ENCODE measurements at regions not wholly inside any gene's neighbourhood (a gene's known extent, or its start where the extent isn't known, plus 50 kb on each side); places are given as distances from the start of the nearest gene placed in this dataset.
"Not testable (repeated sequence)": the region's sequence is repeated elsewhere in the genome, so short reads cannot be mapped to it uniquely, and the experiment has no call there.

DNA sequence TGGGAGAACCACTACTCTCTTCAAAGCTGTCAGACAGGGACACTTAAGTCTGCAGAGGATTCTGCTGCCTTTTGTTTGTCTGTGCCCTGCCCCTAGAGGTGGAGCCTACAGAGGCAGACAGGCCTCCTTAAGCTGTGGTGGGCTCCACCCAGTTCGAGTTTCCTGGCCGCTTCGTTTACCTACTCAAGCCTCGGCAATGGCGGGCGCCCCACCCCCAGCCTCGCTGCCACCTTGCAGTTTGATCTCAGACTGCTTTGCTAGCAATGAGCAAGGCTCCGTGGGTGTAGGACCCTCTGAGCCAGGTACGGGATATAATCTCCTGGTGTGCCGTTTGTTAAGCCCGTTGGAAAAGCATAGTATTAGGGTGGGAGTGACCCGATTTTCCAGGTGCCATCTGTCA, 267.9 kb upstream of the GRAMD2B start:
- not testable (repeated sequence) for DNase-seq (ENCODE audit: low spot score)

DNA sequence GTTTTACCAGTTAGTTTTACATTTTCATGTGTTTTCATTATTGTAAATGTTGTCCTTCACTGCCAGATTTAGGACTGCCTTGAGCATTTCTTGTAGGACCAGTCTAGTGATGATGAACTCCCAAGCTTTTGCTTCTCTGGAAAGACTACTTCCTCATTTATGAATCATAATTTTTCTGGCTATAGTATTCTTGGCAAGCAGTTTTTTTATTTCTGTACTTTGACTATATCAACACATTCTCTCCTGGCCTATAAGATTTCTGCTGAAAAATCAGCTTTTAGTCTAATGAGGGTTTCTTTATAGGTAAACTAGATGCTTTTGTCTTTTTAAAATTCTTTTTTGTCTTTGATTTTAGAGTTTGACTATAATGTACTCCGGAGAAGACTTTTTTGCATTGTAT, 256.8 kb upstream of the GRAMD2B start:
- DNase-seq (ENCODE audit: low spot score): no peak

DNA sequence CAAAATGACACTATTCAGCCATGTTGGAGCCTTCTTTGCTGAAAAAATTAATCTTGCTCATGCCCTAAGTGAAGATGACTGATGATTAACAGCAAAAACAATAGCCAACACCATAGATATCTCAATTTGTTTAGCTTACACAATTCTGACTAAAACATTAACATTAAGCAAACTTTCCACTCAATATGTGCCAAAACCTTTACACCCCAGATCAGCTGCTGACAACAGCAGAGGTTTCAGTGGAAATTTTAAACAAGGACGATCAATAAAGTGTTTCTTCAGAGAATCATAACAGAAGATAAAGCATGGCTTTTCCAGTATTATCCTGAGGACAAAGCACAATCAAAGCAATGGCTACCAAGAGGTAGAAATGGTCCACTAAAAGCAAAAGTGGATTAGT, 254.4 kb upstream of the GRAMD2B start:
- DNase-seq (ENCODE audit: low spot score): no peak

DNA sequence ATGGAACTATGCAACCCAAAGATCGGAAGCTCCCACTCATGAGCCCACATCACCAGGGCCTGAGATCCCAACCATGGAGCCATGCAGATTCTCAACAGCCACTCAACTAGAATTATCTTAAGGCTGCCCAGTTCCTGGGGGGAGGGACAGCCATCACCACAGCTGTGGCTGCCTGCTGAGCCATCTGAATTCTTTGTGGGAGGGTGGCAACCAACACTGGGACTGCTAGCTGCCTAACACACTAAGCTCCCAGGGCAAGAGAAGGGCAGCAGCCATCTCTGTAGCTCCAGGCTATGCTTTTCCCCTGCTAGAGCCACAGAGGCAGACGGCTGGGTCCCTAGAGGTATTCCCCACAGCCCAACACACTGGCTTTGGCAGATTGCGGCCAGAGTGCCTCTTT, 251.3 kb upstream of the GRAMD2B start:
- no peak for DNase-seq (ENCODE audit: low spot score)

DNA sequence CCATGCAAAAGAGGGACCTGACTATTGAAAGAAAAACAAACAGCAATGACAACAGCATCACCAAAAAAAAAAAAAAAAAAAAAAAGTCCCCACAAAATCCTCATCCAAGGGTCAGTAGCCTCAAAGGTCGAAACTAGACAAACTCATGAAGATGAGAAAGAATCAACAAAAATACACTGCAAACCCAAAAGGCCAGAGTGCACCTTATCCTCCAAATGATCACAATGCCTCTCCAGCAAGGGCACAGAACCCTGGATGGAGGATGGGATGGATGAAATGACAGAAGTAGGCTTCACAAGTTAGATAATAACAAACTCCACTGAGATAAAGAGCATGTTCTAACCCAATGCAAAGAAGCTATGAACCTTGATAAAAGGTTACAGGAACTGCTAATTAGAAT, 250.4 kb upstream of the GRAMD2B start:
- no peak for DNase-seq (ENCODE audit: low spot score)

DNA sequence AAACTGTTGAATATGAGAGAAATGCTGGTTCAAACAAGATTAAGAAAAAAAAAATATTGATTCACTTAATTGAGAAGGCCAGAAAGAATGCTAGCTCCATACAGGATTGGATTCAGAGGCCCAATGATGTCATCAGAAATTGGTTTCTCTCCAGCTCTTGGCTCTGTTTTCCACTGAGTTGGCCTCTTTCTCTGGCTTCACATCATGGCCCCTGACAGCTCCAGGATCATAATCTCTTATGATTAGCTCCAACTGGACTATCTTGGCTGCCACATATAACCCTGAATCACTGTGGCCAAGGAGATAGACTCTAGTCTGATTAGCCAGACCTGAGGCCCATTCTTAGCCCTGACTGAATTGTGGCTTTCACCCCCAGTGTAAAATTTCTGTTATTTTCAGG, 244.7 kb upstream of the GRAMD2B start:
- DNase-seq (ENCODE audit: low spot score): no peak

DNA sequence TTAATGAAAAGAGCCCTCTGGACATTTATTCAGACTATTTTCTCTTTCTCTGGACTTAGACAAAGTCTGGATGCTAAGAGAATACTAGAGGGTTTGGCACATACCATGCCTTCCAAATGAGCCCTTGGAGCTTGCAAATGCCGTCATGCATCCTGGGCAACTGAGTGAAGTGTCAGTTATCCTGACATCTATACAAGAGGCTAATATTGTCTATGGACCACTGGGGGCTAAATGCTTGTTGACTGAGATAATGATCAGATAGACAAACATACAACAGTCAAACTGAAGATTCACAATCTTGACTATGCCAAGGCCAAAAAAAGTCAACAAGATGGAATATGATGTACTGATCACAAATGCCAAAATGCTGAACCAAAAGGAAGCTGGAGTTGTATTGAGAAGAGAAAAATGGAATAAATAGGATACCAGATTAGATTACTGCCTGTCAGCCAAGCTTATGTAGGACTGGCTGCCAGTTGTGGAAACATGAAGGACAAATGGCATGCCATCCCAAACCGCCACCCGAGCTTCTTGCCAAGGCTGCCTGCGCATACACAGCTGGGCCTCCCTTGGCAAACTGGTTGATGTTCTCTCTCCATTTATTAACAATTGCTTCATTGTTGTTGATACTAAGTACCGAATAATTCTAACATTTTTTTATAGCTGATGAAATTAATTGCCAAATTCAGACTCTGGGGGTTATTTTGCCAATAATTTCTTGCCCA, 240.1 kb upstream of the GRAMD2B start:
- DNase-seq (ENCODE audit: low spot score): no peak

DNA sequence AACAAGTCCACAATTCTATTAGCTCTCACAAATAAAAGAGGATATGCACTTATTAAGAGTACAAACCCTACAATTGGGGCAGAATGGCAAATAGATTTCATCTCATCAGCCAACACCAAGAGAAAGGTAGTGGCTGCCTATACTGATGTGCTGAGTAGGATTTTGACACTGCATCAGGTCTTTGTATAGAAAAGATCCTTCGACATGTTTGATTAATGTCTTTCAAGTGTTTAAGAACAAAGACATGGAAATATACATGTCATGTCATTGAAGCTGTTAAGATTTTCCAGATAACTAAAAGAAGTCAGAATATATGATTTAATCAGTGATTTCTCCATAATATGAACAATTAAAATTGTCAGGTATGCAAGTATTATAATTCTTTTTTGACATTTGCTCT, 238.7 kb upstream of the GRAMD2B start:
- no peak for DNase-seq (ENCODE audit: low spot score)

DNA sequence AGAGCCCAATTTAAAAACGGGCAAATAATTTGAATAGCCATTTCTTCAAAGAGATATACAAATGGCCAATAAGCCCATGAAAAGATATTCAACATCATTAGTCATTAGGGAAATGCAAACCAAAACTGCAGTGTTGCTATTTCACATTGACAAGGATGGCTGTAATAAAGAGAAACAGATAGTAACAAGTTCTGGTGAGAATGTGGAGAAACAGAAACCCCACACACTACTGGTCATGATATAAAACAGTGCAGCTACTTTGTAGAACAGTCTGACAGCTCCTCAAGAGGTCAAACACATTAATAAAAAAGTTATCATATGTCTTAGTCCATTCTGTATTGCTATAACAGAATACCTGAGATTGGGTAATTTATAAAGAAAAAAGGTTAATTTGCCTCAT, 237.0 kb upstream of the GRAMD2B start:
- DNase-seq (ENCODE audit: low spot score): no peak

DNA sequence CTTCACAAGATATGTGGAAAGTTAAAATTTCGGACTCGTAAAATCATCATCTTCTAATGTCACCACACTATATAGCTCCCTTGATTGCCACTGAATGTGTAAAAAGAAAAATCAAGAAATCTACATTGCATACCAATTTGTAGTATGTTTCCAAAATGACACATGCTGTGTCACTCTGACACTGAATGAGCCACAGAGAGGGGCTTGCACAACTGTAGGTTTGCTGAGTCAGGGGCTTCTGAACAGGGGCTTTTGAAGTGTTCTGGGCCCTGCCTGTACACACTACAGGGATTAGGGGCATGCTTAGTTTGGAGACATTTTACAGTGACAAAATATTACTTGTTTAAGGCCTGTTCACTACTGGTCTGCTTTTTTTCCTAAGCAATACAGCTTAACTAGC, 234.4 kb upstream of the GRAMD2B start:
- DNase-seq (ENCODE audit: low spot score): no peak

DNA sequence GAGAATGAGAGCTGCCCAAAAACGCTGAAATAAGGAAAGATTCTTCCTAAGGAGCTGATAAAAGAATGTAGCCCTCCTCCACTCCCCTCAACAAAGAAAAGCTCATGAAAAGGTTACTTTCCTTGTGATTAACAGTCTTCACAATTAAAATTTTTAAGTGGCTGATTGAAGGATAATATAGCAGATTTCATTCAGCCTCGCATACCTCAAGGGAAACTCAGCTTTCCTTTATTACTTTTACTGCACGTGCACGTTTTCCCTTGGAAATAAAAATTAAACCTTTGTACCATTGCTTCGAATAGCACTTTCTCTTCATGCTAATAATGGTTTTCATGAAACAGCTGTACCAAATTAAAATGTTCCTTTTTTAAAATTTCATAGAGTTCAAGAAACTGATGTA, 234.0 kb upstream of the GRAMD2B start:
- DNase-seq (ENCODE audit: low spot score): no peak

DNA sequence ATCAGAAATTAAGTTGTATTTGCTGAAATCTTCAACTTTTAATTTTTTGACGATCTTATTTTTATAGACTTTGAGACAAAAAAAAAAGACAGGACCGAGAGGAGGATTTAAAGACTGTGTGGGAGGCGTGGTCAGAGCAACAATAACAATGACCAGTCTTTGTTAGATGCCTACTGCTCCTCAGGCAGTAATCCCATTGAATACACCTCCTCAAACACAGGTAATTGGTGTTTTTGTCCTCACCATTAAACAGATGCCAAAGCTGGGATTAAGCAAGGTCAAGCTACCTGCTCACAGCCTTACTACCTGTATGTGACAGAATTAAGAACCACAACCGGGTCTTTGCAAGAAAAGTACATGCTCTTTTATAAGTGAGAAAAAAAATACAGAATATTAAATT, 233.3 kb upstream of the GRAMD2B start:
- no peak for DNase-seq (ENCODE audit: low spot score)

DNA sequence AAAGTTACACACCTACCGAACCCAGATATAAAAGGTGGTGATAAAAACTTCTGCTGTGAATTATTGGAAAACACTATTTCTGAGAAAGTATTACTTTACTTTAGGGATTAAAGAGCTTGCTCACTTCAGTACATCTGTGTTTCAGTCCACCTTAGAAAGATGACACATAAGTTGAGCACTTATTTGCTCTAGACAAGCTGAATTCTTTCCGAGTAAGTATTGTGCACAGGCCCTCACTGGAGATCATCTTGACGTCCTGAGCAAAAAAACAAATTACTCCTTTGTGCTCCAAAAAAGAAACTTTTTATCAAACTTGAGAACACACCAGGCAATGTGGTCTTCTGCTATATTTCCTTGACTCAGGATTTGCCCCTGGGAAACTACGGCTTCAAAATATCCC, 231.0 kb upstream of the GRAMD2B start:
- no peak for DNase-seq (ENCODE audit: low spot score)

DNA sequence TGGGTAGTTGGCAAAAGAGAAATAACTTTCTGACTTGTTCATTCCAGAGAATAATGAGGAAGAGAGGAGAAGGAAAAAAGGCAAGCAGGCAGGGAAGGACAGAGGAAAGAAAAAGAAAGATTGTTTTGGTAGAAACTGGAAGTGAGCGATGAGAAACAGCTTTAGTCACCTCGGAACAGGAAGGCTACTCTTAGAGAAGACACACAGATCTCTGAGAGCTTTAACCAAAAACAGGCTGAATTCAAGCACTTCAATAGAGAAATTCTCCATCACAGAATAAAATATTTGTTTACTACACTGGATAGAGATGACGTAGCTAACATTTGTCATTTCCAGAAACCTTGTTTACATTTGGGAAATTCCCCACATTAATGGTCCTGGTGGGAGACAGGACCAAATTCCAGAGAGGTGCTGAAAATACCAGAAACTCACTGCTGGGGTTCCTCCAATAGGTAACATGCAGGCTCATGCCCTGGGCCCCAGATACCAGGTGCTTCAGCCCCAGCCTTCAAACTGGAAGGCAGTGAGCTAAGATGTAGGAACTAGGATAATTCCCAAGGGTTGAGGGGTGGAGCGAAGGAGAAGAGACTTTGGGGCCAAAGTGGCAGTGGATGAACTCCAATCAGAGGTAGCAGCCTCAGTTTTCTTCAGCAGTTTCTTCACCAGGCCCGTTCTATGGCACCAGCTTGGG, 227.7 kb upstream of the GRAMD2B start:
- DNase-seq (ENCODE audit: low spot score): no peak

DNA sequence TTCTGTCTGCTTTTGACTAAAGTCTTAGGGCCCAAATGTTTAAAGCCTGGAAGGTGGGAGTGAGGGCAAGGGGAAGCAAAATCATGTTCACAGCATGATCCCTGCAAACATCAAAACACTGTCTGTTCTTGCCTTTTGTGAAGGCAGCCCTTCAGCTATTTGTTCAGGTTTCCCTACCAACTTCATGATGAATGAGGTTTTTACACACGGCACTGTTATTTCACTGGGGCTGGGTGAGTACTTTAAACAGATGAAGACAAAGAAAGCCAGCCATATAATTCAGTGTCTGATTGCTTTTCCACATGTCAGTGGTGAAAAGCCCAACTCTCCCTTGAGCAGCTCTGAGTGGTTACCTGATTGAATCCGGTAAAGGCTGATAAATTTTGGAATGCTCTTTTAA, 224.7 kb upstream of the GRAMD2B start:
- DNase-seq (ENCODE audit: low spot score): no peak

DNA sequence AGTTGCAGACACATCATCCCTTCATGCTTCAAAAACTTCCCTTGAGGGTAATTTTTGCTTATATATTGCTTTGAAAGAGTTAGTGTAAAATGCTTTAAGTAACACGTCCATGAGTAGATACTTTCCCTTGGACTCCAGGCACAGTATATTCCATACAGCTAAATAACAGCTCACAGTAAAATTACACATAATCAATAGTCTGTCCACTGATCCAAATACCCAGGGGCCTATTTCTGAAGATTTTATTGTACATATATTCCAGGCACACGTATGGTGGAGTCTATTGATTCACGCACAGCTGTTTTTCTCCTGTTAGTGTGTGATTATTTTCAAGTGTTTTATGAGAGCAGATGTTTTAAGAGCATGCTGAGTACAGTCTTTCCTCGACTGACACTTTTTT, 223.7 kb upstream of the GRAMD2B start:
- DNase-seq (ENCODE audit: low spot score): no peak

DNA sequence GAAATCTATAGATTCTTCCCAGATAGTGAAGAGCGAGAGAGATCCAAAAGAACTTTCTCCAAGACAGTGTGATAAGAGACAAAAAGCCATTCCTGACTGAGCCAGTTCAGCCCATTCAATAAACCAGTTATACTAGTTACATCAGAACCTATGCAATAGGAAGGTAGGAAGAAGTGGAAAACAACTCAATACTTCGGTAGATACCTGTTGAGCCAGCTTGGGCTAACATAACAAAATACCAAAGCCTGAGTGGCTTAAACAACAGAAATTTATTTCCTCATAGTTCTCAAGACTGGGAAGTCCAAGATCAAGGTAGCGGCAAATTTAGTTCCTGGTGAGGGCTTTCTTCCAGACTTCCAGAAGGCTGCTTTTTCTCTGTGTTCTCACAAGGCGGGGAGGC, 214.5 kb upstream of the GRAMD2B start:
- DNase-seq (ENCODE audit: low spot score): no peak

DNA sequence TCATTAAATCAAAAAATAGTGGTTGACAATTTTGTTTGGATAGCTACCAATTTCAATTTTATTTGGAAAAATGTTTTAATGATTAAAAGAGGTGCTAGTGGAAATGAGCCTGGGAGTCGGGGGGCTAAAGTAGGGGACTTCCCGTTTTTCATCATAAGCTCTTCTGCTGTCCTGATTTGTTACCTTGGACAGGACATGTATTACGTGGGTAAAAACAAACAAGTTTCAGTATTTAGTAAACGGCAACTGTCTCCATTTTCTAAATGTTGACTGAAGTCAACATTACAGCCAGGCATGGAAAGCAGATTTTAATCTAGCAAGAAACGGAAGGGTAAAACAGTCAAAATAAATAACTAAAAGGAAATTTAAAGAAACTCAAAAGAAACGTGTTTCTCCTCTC, 212.3 kb upstream of the GRAMD2B start:
- no peak for DNase-seq (ENCODE audit: low spot score)

DNA sequence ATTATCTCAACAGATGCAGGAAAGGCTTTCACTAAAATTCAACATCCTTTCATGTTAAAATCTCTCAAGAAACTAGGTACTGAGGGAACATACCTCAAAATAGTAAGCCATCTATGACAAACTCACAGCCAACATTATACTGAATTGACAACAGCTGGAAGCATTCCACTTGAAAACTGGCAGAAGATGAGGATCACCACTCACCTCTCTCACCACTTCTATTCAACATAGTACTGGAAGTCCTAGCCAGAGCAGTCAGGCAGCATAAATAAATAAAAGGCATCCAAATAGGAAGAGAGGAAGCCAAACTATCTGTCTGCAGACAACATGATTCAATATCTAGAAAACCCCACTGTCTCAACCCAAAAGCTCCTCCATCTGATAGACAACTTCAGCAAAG, 203.6 kb upstream of the GRAMD2B start:
- no peak for DNase-seq (ENCODE audit: low spot score)

DNA sequence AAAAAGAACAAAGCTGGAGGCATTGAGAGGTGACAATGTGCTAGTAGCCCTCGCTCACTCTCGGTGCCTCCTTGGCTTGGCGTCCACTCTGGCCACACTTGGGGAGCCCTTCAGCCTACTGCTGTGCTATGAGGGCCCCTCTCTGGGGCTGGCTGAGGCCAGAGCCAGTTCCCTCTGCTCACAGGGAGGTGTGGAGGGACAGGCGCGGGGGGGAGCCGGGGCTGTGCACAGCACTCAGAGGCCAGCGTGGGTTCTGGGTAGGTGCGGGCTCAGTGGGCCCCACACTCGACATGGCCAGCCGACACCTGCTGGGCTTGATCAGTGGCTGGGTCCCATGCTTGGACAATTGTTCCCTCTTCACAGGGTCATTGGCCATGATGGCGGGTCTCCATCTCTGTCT, 202.5 kb upstream of the GRAMD2B start:
- DNase-seq (ENCODE audit: low spot score): no peak

DNA sequence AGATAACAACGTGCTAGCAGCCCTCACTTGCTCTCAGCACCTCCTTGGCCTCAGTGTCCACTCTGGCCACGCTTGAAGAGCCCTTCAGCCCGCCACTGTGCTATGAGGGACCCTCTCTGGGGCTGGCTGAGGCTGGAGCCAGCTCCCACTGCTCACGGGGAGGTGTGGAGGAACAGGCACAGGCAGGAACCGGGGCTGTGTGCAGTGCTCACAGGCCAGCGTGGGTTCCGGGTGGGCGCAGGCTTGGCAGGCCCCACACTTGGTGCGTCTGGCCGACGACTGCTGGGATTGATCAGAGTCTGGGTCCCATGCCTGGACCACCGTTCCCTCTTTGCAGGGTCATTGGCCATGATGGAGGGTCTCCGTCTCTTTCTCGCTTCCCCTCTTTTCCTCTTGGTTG, 194.3 kb upstream of the GRAMD2B start:
- no peak for DNase-seq (ENCODE audit: low spot score)

DNA sequence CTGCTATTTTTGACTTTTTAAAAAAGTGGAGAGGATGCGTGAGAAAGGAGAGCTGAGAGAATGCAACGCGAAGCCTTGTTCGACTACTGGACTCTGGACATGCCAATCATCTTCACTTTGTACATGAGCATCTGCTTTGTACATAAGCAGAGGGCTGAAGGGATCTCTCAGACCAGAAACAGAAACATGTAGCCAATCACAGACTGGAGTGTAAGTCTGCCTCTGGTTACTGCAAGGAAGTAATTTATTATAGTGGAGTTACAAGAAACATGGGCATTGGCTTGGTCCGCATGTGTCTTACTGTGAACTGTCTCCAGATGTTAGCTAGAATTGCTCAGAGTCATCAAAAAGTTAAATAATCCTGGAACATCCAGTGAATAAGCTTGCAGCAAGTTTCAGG, 190.0 kb upstream of the GRAMD2B start:
- DNase-seq (ENCODE audit: low spot score): no peak

DNA sequence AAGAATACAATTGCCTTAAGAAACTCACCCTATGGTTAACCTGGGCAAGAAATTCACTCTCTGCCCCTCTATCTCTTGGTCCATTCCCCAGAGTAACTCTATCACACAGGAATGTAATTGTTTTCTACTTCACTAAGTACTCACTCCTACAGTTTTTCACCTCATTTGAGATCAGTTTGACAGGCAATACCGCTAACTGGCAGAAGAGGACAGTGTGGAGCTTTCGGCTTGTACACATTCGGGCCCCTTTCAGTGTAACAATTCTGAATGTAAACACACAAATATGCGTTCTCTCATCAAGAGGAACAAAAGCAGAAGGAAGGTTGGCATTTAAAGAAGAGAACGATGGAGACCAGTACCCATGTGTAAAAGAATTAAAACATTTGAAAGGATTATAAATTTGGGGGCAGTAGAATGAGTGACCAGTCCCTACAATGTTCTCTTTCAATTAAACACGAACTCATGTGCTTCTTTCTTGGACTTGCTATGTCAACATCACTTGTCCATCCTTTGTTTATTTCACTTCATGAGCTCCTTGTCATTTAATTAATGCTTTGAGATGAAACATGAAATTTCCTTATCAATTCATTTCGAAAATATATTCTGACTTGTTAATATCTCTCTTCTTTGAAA, 188.5 kb upstream of the GRAMD2B start:
- DNase-seq (ENCODE audit: low spot score): no peak

DNA sequence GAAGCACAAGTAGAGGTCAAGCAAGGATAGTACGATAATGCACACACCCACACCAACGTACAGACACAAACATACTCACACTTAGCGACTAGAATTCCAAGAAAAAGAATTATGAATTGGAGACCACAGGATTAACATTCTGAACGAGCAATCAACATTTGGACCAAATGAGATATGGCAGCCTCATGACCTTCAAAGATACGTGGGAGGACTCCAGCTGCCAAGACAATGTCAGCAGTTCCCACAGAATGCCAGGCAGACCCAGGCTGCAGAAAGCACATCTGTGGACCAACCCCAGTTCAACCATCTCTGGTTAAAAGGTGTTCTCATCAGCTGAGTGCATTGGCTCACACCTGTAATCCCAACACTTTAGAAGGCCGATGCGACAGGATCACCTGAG, 187.6 kb upstream of the GRAMD2B start:
- no peak for DNase-seq (ENCODE audit: low spot score)
